HT-29 (cell line): ENCODE measurements at regions not wholly inside any gene's neighbourhood (a gene's known extent, or its start where the extent isn't known, plus 50 kb on each side); places are given as distances from the start of the nearest gene placed in this dataset.

ENCODE experiments used
- DNase-seq: peaks from one replicate; pipeline ENCODE4 v3.0.0-alpha.2; 2015; ENCODE audit warnings: low spot score

DNA sequence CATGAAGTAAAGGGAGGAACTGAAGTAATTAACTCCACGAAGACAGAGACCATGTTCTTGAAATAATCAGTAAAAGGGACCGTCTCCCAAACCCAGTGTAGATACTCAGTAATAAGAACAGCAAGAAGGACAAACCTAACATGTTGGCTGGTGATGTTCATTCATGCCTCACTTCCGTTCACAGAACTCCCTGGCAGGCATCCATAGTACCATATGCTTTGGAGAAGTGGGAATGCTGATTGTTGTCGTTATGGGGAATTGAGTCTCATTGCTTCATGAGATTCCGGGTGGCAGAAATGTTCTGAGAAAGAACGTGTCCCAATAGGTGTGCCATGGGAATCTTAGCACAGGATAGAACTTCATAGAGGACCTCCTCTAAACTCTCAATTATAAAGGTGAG is 452.3 kb downstream of the ZSWIM6 start:
- no peak for DNase-seq

DNA sequence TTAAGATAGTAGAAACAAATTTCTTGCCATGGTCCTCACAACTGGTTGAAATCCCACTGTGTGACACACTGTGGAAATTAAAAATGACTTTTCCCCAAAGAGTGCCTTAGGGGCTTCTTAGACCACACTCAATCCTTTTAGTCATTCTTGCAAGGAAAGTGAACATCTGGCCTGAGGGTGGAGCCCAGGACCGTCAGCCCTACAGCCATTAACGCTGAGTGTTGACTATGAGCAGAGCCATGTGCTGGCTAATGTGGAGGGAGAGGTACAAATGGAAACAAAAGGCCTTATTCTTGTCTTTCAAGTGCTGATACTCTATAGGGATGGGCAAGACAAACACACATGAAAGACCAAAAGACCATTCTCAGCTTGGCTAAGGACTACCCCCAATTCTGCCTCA is 456.5 kb downstream of the ZSWIM6 start:
- DNase-seq: no peak

DNA sequence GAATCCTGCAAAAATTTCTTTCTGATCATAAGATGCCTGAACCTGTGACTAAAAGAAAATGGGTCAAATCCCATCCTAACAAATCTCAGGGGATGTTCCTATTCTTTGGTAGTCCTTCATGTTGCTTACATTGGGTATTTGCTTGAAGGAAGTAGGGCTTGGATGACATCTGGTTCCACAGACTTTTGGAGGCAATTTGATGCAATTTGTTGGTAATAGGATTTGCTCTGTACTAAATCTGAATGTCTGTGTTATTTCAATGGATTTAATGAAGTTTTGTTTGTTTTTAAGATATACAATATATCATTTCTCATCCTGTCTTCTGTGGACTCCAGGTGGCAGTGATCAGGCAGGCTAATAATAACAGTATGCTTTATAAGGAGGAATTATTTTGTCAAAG is 457.9 kb downstream of the ZSWIM6 start:
- DNase-seq: no peak

DNA sequence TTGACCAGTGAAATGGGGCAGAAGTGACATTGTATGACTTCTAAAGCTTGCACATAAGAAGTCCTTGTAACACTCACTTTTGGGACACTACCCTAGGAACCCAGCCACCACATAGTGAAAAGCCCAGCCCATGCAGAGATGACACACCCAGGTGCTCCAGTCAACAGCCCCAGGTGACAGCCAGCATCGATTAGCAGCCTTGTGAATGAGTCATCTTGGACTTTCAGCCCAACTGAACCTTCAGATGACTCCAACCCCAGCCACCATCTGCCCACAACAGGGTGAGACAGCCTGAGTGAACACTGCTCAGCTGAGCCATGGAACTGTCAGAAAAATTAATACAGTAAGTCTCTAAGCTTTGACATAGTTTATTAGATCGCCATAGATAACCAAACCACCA is 458.6 kb downstream of the ZSWIM6 start:
- DNase-seq: peak; percentile 76

DNA sequence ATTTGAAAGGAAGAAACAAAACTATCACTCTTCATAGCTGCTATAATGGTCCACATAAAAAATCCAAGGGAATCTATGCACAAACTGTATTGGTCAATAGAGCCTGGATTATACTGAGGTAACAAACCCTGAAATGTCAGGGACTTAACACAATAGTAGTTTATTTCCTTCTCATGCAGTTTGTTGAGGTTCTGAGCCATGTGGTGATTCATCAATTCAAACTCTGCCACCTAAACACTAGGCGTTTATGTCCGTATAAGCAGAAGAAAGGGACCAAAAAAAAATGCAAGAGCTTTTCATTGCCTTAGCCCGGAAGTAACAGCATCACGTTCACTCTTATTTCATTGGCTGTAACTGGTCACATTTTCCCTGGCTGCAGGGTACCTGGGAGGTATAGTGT is 464.7 kb downstream of the ZSWIM6 start:
- DNase-seq: no peak

DNA sequence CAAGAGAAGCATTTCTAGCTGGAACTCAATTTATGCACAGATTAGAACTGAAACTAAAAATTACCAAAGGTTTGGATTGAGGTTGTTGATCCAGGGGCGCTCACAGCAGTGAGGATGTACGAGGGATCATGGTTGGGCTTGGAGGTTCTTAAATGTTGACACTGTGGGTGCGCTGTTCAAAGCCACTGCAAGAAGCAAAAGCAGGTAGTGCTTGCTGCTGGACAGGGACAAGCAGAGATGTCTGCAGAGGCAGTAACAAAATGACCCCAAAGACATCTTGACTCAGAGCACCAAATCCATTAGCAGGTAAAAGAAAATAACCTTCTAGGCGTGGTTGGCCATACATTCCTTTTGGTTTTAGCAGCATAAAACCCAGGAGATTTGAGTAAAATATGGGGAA is 468.4 kb downstream of the ZSWIM6 start:
- DNase-seq: no peak

DNA sequence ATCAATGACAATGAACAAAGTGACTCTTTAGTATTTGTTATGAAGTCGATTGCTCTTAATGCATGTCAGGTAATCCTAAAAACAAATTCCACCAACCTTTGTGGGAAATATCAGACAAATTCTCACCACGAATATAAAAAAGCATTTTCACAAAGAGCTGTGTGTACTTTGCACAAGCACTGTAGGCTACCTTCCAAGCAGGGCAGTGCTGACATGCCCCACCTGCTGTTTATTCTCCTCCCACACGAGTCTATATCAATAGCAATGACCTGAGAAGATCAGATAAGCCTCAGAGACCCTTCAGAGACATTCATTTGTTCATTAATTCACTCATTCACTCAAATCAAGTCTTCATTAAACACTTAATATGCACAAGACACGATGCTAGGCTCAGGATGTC is 469.1 kb downstream of the ZSWIM6 start:
- DNase-seq: peak; percentile 2

DNA sequence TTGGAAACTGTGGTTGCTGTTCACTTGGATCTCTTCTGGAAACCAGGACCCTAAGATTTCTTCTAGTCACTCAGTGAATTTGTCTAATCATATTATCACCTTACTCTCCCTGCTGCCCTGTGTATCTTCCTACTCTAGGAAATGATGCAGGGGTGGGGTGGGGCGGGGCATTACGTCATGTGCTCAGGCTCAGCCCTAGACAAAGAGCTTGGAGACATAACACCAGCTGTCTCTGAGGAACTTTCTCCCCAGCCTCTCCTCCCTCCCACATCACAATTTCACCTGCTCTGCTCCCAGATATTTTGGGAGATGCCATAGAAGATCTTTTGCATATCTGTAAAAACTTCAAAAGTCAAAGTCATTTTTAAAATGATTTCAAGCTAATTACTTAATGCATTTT is 470.4 kb downstream of the ZSWIM6 start:
- DNase-seq: peak; percentile 7

DNA sequence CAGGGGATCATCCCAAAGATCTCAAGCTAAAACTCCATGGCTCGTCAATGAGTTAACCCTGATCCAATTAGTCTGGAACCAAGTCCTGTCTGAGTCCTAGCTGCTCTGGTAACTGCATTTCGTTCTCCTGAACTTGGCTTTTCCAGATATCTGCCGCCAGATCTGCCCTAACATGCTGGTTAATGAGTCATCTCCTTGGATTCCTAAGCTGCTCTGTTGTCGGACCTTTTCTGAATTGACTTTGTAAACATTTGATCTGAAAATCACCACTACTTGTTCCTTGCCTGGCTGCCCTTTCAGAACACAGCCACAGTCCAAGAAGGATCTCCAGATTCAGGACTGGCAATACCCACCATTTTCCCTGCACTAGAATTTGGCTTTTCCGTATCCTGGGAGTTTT is 473.0 kb downstream of the ZSWIM6 start:
- DNase-seq: peak; percentile 74

DNA sequence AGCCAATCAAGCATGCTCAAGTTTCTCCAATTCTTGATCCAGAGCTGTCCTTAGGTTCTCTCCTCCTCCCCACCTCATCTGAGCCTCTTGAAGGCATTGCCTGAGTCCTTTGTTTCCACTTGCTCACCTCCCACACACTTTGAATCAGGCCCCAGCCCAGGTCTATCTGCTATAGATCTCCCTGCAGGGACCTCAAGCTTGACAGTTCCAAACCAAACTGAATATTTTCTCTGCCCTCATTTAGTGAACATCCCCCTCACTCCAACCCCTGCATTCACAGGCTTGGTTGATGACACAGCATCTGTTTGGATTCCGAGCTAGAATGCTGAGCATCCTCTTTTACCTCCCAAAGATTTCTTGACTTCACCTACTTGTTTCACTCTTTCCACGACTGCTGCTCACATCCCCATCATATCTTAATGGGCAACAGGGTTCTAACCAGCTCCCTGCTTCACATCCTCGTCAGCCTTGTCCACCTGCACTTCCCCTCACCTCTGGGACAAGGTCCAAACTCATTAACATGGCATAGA is 474.5 kb downstream of the ZSWIM6 start:
- no peak for DNase-seq

DNA sequence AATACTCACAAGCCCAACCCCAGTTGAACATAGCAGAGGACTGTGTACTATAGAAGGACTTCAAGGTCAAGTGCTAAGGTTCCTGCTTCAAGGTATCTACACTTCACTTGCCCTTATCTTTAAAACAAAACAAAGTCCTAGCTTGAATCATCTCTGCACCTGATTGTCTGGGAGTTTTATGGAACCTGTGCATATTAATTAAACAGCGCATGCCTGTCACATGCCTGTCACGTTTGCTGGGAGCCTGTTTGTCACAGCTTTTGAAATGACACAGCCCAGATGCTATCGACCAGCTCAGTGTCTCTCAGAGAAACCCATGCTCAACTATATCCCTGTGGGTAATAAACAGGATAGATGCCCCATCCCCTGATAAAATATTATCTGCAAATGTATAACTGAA is 476.0 kb downstream of the ZSWIM6 start:
- DNase-seq: no peak

DNA sequence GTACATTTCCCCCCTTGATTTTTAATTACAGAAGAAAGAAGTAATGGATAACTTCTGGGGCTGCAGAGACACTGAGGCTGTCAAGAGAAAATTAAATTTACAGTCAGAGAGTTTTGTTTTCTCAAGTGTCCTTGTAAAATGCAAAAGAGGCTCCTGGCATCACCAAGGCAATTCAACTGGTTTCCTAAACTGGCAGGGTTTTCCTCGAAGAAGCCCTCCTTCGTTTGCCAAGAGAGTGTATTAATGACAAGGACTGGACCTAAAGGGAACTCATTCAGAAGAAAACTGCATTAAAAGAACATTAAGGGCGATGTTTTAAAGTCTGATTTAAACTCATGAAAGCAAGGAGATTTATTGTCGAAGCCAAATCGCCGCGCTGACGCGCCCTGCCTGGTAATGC is 476.9 kb downstream of the ZSWIM6 start:
- DNase-seq: no peak

DNA sequence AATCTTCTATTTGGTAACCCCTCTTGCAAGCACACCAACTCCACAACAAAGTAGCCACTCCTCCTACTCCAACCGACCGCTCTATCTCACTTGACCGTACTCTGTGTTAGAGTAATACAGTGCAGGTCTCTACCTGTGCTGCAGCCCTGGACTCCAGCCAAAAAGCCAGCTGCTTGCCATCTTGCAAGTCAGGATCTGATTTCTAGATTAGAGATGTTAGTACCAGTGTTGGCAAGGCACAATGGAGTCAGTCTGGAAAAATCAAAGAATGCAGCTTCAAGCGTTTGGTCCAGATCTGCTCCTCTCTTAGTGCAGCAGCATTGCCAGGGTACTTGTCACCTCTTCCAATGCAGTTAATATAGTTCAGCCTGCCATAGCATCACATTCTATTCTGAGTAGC is 477.6 kb downstream of the ZSWIM6 start:
- no peak for DNase-seq

DNA sequence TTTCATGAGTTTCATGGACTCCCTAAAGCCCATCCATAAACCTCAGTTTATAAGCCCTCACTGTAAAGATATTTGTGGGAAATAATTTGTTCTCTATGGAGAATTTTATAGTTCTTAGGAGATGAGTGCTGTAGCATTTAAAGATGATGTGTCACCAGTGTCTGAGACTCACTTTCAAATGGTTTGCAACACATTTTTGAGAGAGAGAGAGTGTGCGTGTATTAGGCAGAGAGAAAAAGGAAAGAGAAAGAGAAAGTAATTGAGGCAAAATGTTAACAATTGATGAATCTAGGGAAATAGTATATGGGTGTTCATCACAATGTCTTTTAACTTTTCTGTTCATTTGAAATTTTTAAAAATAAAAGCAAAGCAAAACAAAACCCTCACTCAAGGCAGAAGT is 479.0 kb downstream of the ZSWIM6 start:
- no peak for DNase-seq

DNA sequence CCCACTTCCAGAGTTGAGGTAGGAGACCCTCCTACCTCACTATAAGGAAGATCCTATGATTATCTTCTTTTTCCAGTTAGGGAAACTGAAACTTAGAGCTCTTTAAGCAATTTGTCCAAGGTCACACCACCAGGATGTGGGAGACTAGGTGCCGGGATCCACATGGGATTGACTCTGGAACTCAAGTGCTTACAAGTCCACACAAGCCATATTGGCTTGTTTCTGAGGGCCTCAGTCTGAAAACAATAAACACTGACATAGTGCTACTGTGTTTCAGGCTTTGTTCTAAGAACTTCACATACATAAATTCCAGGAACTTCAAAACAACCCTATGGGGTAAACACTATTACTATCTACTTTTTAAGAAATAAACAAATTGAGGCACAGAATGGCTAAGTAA is 481.3 kb downstream of the ZSWIM6 start:
- no peak for DNase-seq

DNA sequence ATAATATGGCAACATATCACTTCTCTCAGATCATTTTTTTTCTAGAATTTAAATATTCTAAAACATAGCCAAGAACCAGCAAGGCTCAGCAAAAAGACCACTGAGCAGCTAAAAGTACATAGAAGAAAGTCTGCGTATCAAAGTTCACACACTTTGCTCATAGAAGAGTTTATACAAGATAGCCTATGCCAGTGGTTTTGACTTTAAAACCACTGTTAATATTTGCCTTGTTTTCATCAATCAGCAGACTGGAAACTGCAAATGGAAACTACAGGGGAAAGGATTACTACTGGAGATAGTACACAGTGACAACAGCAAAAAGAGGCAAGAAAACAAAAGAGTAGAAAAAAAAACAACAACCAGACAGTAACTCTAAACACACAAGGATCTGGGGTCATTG is 483.3 kb downstream of the ZSWIM6 start:
- no peak for DNase-seq

DNA sequence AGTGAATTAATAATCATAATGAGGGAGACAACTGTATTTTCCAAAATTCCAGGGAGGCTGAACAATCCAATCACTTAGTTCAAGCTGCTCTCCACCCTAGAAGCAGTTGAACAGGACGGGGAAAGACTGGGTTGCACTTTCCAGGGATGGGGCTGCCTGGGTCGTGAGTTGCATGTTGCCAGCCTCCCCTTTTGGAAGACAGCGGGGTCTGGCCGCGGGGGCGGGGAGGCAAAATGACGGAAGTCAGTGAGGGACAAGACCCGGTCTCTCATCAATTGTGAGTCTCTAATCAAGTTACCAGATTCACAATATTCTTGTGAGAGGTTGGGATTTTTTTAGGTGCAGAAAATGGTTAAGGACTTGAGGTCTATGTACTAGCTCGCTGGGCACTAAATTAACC is 484.1 kb downstream of the ZSWIM6 start:
- DNase-seq: no peak

DNA sequence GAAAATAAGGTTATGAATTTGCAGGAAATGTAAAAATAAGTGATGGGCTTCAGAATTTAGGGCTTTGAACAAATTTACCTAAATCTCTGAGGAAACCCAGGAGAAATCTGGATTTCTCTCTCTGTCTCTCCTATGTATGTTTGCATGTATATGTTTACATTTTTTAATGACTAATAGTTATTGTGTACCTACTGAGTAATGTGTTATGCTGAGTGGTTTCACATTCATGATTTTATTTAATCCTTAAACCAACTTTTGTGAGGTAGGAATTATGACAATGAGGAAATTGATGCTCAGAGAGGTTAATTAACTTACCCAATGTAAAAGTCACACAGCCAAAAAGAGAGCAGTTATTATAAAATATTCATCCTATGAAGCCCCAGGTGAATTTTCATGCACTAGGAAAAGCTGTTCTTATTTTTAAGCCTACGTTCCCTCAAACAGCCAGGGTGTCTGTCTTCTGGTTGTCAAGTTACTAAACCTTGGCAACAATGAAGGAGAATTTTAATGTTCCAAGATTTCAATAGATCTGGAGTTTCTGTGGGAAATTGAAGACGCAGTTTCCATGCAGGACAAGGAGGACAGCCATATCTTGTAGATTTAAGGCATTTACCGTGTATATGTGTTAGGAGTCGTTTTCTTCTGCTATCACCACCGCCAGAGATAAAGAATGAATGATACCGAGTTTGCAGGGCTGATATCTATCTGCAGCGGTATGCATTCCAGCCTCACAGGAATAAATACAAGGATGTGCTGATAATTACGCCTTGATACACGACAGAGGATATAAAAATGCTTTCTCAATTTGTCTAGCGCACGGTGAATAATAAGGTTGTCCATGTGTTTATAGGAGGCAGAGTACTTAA is 484.8 kb downstream of the ZSWIM6 start:
- DNase-seq: no peak

DNA sequence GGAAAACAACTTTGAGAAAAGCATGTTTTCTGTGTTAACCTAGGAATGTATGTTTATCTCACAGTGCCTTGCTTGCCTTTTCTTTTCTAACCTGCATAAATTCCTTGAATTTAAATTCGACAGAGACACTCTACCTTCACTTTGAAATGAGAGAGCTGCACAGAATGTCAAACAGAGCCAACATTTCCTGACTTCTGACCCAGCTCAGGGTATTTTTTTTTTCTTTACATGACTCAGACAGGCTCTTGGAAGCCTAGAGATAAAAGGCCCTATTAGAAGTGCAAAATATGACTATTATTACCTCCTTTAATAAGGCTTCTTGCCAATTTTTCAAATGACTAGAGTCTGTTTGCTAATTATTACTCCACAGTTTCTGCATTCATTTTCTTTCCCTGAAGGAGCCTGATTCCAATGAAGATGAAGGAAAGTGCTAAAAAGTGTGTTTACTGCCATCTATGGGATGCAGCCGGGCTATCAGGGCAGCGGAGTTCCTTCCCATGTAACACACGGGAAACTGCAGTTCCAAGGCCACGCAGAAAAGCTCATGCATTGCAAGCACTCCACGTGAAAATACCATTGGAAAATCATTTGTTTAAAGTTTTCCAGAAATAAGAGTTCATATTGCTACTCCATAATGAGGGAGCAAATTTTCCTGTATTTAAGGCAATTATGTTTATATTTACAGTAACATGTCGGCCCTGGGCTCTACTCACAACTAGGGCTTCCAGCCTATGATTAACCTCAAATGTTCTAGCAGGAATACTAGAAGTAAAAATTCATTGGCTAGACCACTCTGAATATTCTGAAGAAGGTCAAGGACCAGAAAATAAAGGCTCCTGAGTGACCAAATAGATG is 485.6 kb downstream of the ZSWIM6 start:
- peak; percentile 58 for DNase-seq

DNA sequence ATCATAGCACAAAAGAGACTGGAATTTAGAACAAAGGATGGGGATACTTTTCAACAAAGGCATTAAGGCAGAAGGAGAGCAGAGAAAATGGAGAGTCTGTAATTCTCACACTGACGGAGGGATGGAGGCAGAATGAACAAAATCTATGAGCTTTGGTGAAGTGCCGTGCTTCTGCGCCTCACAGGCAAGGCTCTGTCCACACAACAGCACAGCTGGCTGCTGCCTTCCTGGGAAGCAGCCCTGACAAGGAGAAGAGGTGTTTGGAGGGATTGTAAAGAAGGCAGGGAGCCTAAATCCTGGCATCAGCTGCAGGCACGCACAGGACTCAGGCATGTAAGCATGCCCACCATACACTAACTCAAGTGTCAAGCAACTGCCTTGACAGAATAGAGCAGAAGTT is 485.2 kb upstream of the KIF2A start:
- no peak for DNase-seq

DNA sequence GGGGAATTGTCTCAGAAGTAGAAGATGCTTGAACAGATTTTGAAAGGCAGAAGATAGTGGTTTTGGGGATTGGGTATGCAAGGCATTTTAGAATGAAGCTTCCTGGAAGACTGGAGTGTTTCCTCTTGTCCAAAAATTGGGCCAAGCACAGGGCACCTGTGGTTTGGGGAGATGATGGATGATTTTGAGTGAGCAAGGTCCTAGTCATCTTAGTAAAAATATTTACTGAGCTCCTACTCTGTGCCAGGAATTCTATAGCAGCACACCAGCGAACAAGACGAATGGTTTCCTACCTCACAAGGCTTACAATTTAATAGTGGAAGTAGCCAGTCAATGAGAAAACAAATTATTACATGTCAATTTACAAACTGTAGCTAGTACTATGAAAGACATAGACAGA is 484.4 kb upstream of the KIF2A start:
- DNase-seq: no peak

DNA sequence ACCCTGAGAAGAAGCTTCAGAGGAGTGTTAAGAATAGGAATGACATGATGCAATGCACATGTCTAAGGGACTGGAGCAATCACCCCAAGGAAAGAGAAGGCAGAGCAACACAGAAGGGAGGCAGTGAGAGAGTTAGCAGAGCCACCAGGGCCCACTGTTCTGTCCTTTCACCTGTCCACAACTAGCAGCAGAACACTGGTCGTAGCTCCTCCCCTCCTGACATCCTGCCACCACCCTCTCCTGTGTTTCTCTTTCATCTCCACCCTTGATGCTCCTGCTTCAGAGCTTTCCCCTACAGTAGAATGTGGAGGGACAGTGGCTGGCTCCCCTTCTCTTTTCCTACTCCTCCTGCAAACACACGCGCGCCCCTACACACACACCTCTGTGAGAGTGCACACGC is 483.4 kb upstream of the KIF2A start:
- no peak for DNase-seq

DNA sequence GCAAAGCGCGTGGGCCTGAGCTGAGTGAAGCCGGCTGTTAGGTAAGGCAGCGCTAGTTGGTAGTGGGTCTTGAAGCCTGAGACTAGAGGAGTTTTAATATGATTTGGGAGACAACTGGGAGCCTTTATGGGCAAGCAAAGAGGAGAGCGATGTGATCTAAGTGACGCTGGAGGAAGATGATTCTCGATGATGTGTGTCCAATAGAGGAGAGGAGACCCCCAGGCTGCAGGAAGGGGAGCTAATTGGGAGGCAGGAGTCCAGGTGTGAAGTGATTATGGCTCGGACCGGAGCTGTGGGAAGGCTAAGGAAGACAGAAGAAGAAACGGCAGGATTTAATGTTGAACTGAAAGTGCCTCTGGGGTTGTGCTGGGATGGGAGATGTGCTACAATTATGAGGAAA is 482.9 kb upstream of the KIF2A start:
- no peak for DNase-seq
